AG09319 (cell line): ENCODE measurements at regions not wholly inside any gene's neighbourhood (a gene's known extent, or its start where the extent isn't known, plus 50 kb on each side); places are given as distances from the start of the nearest gene placed in this dataset.

Source experiments
- DNase-seq: peaks from one replicate; pipeline ENCODE4 v3.0.0-alpha.2; 2010; ENCODE audit warnings: low read depth; ENCODE audit errors: extremely low read depth
- CTCF ChIP-seq: IDR thresholded peaks from 2 replicates; pipeline ENCODE4 v1.5.1; 2011; ENCODE audit warnings: low read depth, mild to moderate bottlenecking, inconsistent platforms, low read length, moderate library complexity

- TF ChIP-seq CTCF = no peak
- no peak for DNase-seq
These were observed 526.7 kb upstream of the FZD8 start for GRCh38 chr10:36168777-36169176.

GRCh38 chr10:36164556-36165504 is 522.7 kb upstream of the FZD8 start:
- no peak for TF ChIP-seq CTCF
- DNase-seq = no peak

- no peak for TF ChIP-seq CTCF
These were observed 521.7 kb upstream of the FZD8 start for GRCh38 chr10:36163827-36164226.

GRCh38 chr10:36157486-36157885 is 515.4 kb upstream of the FZD8 start:
- TF ChIP-seq CTCF = no peak
- DNase-seq = no peak

More at GRCh38 chr10:36163827-36164226, 521.7 kb upstream of the FZD8 start:
- DNase-seq = no peak

- no peak for DNase-seq
- no peak for TF ChIP-seq CTCF
These were observed 506.1 kb upstream of the FZD8 start for GRCh38 chr10:36148207-36148606.

- no peak for DNase-seq
- no peak for TF ChIP-seq CTCF
These were observed 505.4 kb upstream of the FZD8 start for GRCh38 chr10:36147529-36147928.

- no peak for TF ChIP-seq CTCF
- no peak for DNase-seq
These were observed 499.9 kb upstream of the FZD8 start for GRCh38 chr10:36141856-36142560.
